A673 (cell line): ENCODE measurements at regions not wholly inside any gene's neighbourhood (a gene's known extent, or its start where the extent isn't known, plus 50 kb on each side); places are given as distances from the start of the nearest gene placed in this dataset.

Experiments used
- BruUV-seq: library from RNA; stranded (reverse); fragments of 400-500 nt; replicated peaks from 2 replicates; lab custom pipeline; 2021; lab: Mats Ljungman, UMichigan
- CTCF ChIA-PET: fragments of 300-600 bp; sonication (Branson Sonifier 250); formaldehyde crosslinking; loops from one replicate; lab custom pipeline; 2022; ENCODE audit warnings: antibody characterized with exemption; lab: Charles Lee
- POLR2A ChIA-PET: fragments of 300-600 bp; sonication (Branson Sonifier 250); formaldehyde crosslinking; loops from one replicate; lab custom pipeline; 2022; ENCODE audit warnings: antibody characterized with exemption; ENCODE audit not compliant: low non-redundant PET; lab: Charles Lee
- DNase-seq: peaks from one replicate; pipeline ENCODE4 v3.0.0-alpha.2; 2015; ENCODE audit warnings: low spot score
- H3K27ac ChIP-seq: fragments of 200-600 bp; sonication (generic); 2 replicates; pipeline ENCODE4 v1.5.1; 2016; ENCODE audit warnings: mixed run types, low read depth, mild to moderate bottlenecking, mixed read lengths, antibody characterized with exemption, low read length; ENCODE audit not compliant: poor library complexity, severe bottlenecking
- H3K27me3 ChIP-seq: fragments of 200-600 bp; sonication (generic); replicated peaks from 2 replicates; pipeline ENCODE4 v1.6.1; 2017; ENCODE audit warnings: mixed run types, low read depth, mild to moderate bottlenecking, mixed read lengths, antibody characterized with exemption, low read length; ENCODE audit not compliant: insufficient read depth, poor library complexity
- H3K36me3 ChIP-seq: fragments of 200-600 bp; sonication (generic); 2 replicates; pipeline ENCODE4 v1.6.1; 2016; ENCODE audit warnings: mixed run types, mild to moderate bottlenecking, mixed read lengths, antibody characterized with exemption, low read length; ENCODE audit not compliant: insufficient read depth, poor library complexity, severe bottlenecking
- H3K4me1 ChIP-seq: fragments of 200-600 bp; sonication (generic); 2 replicates; pipeline ENCODE4 v1.6.1; 2017; ENCODE audit warnings: mixed run types, mild to moderate bottlenecking, mixed read lengths, antibody characterized with exemption, low read length; ENCODE audit not compliant: insufficient read depth, poor library complexity, severe bottlenecking
- H3K4me3 ChIP-seq: fragments of 200-600 bp; sonication (generic); 2 replicates; pipeline ENCODE4 v1.5.1; 2016; ENCODE audit warnings: low read depth, mixed run types, mild to moderate bottlenecking, mixed read lengths, low read length; ENCODE audit not compliant: poor library complexity, severe bottlenecking
- H3K9me3 ChIP-seq: fragments of 200-600 bp; sonication (generic); 2 replicates; pipeline ENCODE4 v1.6.1; 2016; ENCODE audit warnings: mixed run types, low read depth, mild to moderate bottlenecking, mixed read lengths, antibody characterized with exemption, low read length; ENCODE audit not compliant: poor library complexity, severe bottlenecking
- CTCF ChIP-seq: fragments of 300-800, 200-600 bp; sonication (generic); conservative IDR thresholded peaks from 2 replicates; pipeline ENCODE4 v1.5.1; 2017; ENCODE audit warnings: low read depth, mild to moderate bottlenecking, antibody characterized with exemption, low read length, moderate library complexity, mixed read lengths
- EZH2 ChIP-seq: fragments of 200-600 bp; sonication (generic); IDR thresholded peaks from 2 replicates; pipeline ENCODE4 v1.6.1; 2017; ENCODE audit warnings: borderline replicate concordance, low read depth, mild to moderate bottlenecking, mixed read lengths, antibody characterized with exemption, low read length; ENCODE audit not compliant: poor library complexity, severe bottlenecking
- intact Hi-C: fragments of 100-400 bp; cut with micrococcal nuclease; formaldehyde crosslinking; loops from one replicate; pipeline ENCODE4 v1.10.0; 2022; ENCODE audit not compliant: unreplicated experiment

GRCh38 chr1:238485057-238485911, 594.6 kb upstream of the ZP4 start:
- POLR2A ChIA-PET: no interaction called here
- BruUV-seq: no TSS peak
- TF ChIP-seq CTCF (no peak), EZH2 (no peak)
- H3K27me3 ChIP-seq: no peaks in the 10 kb centered on the region
- no peaks in the 10 kb centered on the region for H3K4me1 ChIP-seq
- intact Hi-C loops: no loop called here
- DNase-seq: no peak
- no peak overlapping the region for H3K27ac ChIP-seq
- no peak overlapping the region for H3K4me3 ChIP-seq
- no peaks in the 10 kb centered on the region for H3K9me3 ChIP-seq
- CTCF ChIA-PET: no interaction called here
- H3K36me3 ChIP-seq: no peaks in the 10 kb centered on the region

DNA sequence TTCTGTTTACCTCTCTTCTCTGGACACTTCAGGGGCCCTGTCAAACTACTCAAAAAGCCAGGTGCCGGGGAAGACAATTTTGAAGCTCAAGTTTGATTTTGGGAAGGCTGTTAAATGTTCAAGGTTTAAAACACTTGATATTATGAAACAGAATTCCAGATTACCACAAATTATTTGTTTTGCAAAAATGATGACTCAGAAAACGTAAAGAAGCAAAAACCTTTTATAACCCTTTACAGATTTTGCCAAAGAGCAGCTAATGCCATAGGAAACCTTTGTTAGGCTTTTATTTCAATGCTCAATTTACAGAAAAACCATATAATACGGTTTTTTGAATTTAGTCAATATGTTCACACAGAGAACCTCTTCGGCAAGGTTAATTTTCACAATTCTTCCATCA, 593.4 kb upstream of the ZP4 start:
- POLR2A ChIA-PET: no interaction called here
- intact Hi-C loops: no loop called here

DNA sequence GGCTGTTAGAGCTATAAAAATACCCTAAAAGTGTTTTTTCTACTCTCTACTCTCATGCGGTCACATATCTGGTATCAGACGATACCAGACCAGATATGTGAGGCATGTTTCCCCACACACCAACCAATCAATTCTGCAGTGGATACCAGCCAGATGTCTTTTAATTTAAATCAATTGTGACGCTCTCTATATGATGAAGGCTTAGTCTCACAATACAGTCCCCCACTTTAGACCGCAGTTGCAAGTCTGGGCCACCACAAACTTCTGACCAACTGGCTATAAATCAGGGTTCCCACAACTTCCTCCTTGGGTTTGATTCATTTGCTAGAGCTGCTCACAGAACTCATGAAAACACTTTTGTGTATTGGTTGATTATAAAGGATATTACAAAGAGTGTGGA, 586.1 kb upstream of the ZP4 start:
- DNase-seq: no peak
- no peaks in the 10 kb centered on the region for H3K27me3 ChIP-seq
- no peak overlapping the region for H3K4me3 ChIP-seq
- H3K27ac ChIP-seq: no peak overlapping the region
- CTCF ChIA-PET: no interaction called here
- intact Hi-C loops: no loop called here
- H3K9me3 ChIP-seq: no peaks in the 10 kb centered on the region
- no peaks in the 10 kb centered on the region for H3K36me3 ChIP-seq
- BruUV-seq: no TSS peak
- POLR2A ChIA-PET: no interaction called here
- no peak for TF ChIP-seq CTCF
- TF ChIP-seq EZH2: no peak
- H3K4me1 ChIP-seq: no peaks in the 10 kb centered on the region

More for the DNA sequence above, 593.4 kb upstream of the ZP4 start:
- no peak for TF ChIP-seq EZH2
- TF ChIP-seq CTCF: no peak
- Histone ChIP-seq H3K4me3 (no peak overlapping the region), H3K36me3 (no peaks in the 10 kb centered on the region), H3K27ac (no peak overlapping the region), H3K9me3 (no peaks in the 10 kb centered on the region), H3K27me3 (no peaks in the 10 kb centered on the region), H3K4me1 (no peaks in the 10 kb centered on the region)
- CTCF ChIA-PET: no interaction called here
- BruUV-seq: no TSS peak
- no peak for DNase-seq
